ENCODE measurements at regions not wholly inside any gene's neighbourhood (a gene's known extent, or its start where the extent isn't known, plus 50 kb on each side); places are given as distances from the start of the nearest gene placed in this dataset.

DNA sequence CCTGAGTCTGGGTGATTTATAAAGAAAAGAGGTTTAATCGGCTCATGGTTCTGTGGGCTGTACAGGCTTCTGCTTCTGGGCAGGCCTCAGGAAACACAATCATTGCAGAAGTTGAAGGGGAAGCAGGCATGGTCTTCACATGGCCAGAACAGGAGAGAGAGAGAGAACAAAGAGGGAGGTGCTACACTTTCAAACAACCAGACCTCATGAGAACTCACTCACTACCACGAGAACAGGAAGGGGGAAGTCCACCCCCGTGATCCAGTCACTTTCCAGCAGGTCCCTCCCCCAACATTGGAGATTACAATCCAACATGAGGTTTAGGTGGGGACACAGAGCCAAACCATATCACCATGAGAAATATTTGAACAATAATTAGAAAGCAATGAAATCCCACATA, 222.9 kb downstream of the FAM72C start:
- TF ChIP-seq TCF4 (CRISPR knock-in tag; IDR thresholded peaks at IDR 0.05; ENCODE audit: borderline replicate concordance) (no peak), ZNF565 (CRISPR knock-in tag; conservative IDR thresholded peaks at IDR 0.05; ENCODE audit: low read depth) (no peak), ZFP30 (CRISPR knock-in tag; IDR thresholded peaks at IDR 0.05) (no peak), ZNF8 (CRISPR knock-in tag; IDR thresholded peaks at IDR 0.05) (no peak), RARB (CRISPR knock-in tag; IDR thresholded peaks at IDR 0.05) (no peak), ZFP3 (CRISPR knock-in tag; IDR thresholded peaks at IDR 0.05) (no peak), ARNTL (CRISPR knock-in tag; IDR thresholded peaks at IDR 0.05; ENCODE audit: borderline replicate concordance, low read depth) (no peak), PPARA (CRISPR knock-in tag; IDR thresholded peaks at IDR 0.05; ENCODE audit: borderline replicate concordance) (no peak), ESRRG (CRISPR knock-in tag; IDR thresholded peaks at IDR 0.05) (no peak), POU6F1 (CRISPR knock-in tag; IDR thresholded peaks at IDR 0.05; ENCODE audit: borderline replicate concordance, low read depth) (no peak), CSRNP3 (CRISPR knock-in tag; IDR thresholded peaks at IDR 0.05) (no peak), TOX (CRISPR knock-in tag; IDR thresholded peaks at IDR 0.05; ENCODE audit: borderline replicate concordance) (no peak), CSDC2 (CRISPR knock-in tag; IDR thresholded peaks at IDR 0.05) (no peak), PATZ1 (CRISPR knock-in tag; IDR thresholded peaks at IDR 0.05; ENCODE audit: borderline replicate concordance) (no peak)

Measured in SK-N-SH treated with all-trans-retinoic acid at 6 μM for 48 hours (cell line).